Activated CD4-positive, alpha-beta T cell treated with anti-CD3 and anti-CD28 coated beads, Interleukin-2, amount 50 U/mL, for 1 hour (primary cell): ENCODE measurements at regions not wholly inside any gene's neighbourhood (a gene's known extent, or its start where the extent isn't known, plus 50 kb on each side); places are given as distances from the start of the nearest gene placed in this dataset.
"Not testable (repeated sequence)": the region's sequence is repeated elsewhere in the genome, so short reads cannot be mapped to it uniquely, and the experiment has no call there.

ENCODE experiments used
- DNase-seq: peaks from one replicate; pipeline ENCODE4 v3.0.0-alpha.2; 2020

DNA sequence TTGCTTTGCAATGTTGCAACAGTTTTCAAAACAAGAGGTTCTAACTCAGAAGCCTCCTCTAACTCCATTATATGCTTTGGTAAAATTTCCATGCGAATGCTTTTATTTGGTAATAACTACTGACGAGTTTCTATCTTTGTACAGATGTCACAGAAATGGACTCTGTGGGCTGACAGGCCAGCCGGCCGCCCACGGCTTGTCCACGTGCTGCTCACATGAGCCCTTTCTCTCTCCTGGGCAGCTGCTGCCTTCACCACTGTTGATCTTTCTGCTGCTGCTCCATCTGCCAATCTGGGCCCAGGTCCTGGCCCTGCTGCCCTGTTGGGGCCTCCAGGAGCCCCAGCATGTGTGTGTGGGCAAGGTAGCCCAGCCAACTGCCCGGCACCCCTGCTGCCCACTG, 168.2 kb upstream of the TMEM132C start:
- DNase-seq: no peak

DNA sequence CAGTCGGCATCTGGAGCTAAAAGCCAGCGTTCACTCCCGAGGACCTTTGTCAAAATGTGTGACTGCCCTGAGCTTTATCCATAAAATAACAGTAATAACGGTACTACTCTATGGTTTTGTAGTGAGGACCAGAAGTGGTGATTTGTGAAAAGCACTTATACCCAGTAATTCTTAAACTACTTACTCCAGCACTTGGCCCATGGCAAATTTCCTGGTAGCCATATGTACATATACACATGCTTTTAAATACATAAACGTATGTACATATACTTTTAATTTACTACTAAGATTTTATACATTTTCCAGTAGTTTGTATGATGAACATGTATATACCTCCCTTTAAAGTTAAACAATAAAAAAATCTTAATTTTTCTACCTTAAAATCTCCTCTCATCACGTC, 163.8 kb upstream of the TMEM132C start:
- DNase-seq: no peak

DNA sequence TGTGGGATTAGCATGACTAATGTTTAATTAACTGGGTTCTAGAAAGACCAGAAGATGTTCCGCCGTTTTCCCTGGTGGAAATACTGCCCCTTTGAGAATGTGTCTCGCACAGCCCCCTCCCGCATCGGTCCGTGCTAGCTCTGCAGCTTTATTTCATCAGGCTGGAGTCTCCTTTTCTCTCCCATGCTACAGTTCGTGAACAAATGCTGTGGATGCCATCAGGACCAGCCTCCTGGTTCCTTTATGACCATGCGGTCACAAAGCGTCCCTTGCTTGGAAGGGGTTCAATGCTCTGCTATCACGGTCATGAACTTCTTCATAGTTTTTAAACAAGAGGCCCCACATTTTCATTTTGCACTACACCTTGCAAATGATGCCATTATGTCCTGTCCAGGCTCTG, 157.7 kb upstream of the TMEM132C start:
- DNase-seq: no peak

DNA sequence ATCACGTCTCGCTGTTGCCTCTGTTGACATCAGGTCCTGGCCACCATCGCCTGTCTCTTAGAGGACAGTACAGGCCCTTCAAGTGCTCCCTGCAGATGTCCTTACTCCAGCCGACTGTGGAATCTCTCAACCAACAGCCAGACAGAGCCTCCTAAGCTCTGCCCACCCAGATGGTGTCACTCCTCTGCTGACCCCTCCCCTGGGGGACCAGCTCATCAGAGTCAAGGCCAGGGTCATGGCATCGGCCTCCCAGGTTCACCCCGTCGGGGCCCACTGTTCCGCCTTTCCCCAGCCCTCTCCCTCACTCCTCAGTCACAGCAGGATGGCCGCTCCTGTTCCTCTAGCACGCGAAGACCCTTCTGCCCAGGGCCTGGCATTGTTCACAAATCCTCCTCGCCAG, 157.3 kb upstream of the TMEM132C start:
- no peak for DNase-seq

DNA sequence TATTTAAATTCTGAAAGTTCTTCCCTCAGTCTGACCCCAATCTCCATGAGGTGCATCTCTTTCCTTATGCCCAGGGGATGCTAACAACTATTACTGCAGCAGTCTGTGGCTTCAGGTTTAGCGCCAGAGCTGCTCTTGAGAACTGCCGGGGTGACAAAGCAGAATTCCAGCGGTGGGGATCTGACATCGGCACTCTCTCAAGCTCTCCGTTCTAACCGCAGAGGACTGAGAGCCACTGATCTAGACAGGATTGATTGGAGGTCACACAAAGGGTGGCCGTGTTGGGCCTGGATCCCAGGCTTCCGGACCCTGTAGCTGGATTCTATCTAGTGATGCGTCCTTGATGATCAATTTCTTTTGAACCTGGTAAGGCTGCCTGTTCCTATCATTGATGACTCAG, 155.6 kb upstream of the TMEM132C start:
- DNase-seq: no peak

DNA sequence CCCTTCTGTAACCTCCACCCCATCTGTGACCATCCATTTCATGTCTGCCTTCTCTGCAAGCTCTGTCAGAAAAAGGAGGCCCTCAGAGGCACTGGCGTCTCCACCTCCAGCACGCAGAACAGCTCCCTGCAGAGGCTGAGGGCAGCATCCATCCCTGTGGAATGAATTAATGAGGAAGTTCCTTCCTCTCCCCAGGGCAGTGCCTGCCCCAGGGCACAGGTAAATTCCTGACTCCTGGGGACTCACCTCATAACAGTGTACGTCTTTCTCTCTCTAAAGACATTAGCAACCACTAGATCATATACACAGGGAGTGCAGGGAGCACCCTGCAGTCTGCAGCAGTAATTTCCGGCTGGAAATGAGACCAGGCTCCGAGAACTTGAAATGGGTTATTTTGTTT, 155.0 kb upstream of the TMEM132C start:
- DNase-seq: no peak

DNA sequence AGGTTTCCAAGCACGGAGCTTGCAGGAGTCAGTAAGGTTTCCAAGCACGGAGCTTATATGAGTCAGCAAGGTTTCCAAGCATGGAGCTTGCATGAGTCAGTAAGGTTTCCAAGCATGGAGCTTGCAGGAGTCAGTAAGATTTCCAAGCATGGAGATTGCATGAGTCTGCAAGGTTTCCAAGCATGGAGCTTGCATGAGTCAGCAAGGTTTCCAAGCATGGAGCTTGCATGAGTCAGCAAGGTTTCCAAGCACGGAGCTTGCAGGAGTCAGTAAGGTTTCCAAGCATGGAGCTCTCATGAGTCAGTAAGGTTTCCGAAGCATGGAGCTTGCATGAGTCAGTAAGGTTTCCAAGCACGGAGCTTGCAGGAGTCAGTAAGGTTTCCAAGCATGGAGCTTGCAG, 153.7 kb upstream of the TMEM132C start:
- not testable (repeated sequence) for DNase-seq

- no peak for DNase-seq
These were observed 152.5 kb upstream of the TMEM132C start for GRCh38 chr12:128114485-128114884.

- DNase-seq: no peak
These were observed 150.4 kb upstream of the TMEM132C start for GRCh38 chr12:128116537-128116936.

DNA sequence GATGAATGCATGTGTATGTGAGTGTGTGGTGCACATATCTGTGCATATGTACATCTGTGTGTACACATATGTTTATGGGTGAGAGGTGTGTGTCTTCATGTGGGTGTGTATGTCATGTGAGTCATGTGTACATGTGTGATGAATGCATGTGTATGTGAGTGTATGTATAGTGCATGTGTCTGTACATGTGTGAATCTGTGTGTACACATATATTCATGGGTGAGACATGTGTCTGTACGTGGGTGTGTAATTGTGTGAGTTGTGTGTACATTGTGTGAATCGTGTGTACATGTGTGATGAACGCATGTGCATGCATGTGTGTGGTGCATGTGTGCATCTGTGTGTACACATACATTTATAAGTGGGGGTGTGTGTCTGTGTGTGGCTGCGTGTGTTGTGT, 146.9 kb upstream of the TMEM132C start:
- DNase-seq: no peak

- DNase-seq: no peak
These were observed 145.5 kb upstream of the TMEM132C start for GRCh38 chr12:128121424-128121823.

- no peak for DNase-seq
These were observed 143.9 kb upstream of the TMEM132C start for GRCh38 chr12:128123096-128123495.

GRCh38 chr12:128131955-128132354, 135.0 kb upstream of the TMEM132C start:
- no peak for DNase-seq

DNA sequence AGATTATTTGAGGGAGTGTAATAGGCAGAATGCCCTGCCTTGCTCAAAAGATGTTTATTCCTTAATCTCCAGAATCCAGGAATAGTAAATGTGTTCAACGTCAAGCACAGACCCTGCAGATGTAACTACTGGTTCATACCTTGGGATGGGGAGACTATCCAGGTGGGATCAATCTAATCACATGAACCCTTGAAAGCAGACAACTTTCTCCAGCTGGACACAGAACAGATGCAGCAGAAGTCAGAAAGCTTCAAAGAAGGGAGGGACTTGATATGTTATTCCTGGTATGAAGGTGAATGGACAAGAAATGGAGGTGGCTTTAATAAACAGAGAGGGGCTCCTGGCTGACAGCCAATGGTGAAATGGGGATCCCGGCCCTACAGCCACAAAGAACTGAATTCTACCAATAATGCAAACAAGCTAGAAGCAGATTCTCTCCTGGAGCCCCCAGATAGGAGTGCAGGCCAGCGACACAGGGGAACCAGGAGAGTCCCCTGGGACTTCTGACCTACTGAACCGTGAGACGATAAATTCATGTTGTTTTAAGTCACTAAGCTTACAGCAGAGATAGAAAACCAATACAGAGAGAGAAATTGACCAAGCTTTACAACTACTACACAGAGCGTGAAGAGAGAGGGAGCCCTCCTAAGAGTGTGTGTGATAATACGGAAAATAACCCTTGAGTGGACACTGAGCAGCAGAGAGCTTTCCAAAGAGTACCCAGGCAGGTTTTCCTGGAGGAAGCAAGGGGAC, 133.5 kb upstream of the TMEM132C start:
- DNase-seq: no peak

GRCh38 chr12:128137140-128137539, 129.8 kb upstream of the TMEM132C start:
- no peak for DNase-seq

- DNase-seq: no peak
These were observed 128.8 kb upstream of the TMEM132C start for GRCh38 chr12:128138125-128138524.

DNA sequence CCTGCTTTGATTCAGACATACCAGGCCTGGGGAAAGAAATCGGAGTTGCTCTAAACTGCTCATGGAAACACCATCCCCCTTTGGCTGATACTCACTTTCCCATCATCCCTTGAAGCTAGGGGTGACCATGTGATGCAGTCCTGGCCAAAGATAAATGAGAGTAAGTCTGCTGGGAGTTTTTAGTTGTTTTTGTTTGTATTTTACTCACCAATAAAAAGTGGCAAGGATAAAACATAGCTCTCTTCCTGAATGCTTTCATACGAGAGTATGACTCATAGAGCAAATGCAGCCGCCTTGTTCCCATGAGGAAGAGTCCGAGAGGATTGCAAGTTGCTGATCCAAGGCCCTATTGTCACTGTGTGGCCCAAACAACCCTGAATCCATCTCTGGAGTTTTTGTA, 126.4 kb upstream of the TMEM132C start:
- no peak for DNase-seq

DNA sequence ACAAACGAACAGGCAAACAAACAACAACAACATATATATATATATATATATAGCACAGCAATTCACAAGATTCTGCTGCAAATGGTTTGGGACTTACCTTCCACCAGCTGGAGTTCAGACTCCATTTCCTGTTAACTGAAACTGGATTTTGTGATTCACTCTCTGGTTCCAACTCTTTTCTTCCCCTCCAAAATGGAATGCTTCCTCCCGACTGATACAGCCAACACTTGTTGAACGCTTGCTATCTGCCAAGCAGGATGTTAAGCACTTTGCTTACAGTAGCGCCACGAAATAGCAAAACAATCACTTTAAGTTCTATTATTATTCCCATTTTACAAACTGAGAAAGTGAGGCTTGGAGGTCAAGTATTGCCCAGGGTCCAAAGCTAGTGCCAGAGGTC, 116.0 kb upstream of the TMEM132C start:
- DNase-seq: no peak

DNA sequence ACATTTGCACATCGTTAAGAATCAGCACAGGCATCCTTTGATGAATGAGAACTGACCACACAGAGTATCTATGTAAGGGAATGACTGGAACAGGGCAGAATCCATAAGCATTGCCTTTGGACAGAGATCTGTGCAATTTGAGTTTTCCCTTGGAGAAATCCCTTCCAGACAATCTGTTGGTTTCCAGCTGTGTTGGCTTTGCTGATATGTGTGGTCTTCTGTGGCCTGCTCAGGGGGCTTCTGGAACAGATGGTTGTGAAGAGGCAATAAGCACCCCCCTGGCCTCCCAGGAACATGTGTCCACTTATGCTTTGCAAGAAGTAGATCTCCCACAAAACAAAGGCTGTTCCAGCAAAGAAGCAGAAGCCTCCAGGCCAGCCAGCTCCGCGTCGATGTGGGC, 111.4 kb upstream of the TMEM132C start:
- no peak for DNase-seq

GRCh38 chr12:128163086-128163485, 103.9 kb upstream of the TMEM132C start:
- DNase-seq: no peak

- no peak for DNase-seq
These were observed 102.4 kb upstream of the TMEM132C start for GRCh38 chr12:128164533-128164932.

DNA sequence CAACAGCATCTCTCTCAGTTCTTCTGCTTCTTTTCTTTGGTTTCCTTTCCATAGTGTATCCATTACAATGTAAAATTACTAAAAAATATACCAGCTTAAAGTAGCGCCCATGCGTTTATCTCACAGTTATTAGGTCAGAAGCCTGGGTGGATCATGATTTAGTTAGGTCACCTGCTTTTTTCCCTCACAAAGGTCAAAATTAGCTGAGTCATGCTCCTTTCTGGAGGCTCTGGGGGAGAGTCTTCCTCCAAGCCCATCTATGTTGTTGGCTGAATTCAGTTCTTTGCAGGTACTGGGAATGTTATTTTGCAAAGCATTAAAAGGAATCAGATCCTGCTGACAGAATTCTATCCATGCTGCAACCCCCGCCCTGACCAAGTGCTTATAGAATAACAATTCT, 101.6 kb upstream of the TMEM132C start:
- no peak for DNase-seq

GRCh38 chr12:128168273-128168672, 98.7 kb upstream of the TMEM132C start:
- no peak for DNase-seq

DNA sequence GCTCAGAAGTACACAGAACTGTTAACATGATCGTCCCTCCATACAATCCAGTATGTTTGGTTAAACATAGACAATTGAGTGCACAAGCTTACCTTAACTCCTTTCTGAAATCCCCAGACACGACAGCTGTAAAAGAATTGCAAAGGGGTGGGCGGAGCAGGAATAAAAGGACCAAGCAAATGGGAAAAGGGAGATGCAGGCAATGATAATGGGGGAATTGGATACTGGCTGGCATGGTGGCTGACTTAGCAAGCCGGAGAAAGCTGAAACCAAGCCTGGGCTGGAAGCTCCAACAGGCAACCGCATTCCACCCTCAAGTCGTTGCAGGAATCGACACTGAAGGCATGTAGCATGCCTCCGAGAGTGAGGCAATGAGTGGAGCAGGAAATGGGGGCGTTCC, 96.8 kb upstream of the TMEM132C start:
- DNase-seq: no peak

GRCh38 chr12:128178565-128178964, 88.4 kb upstream of the TMEM132C start:
- DNase-seq: no peak
